OCI-LY3 (cell line): ENCODE measurements at regions not wholly inside any gene's neighbourhood (a gene's known extent, or its start where the extent isn't known, plus 50 kb on each side); places are given as distances from the start of the nearest gene placed in this dataset.

ENCODE experiments used
- CTCF ChIP-seq: fragments of 200-600, 300-600 bp; sonication (generic); IDR thresholded peaks from 2 replicates; pipeline ENCODE4 v1.5.1; 2014; ENCODE audit warnings: antibody characterized with exemption, low read length, low read depth
- EZH2phosphoT487 ChIP-seq: fragments of 200-600 bp; shearing (Covaris generic); IDR thresholded peaks from 2 replicates; pipeline ENCODE4 v1.6.1; 2018; ENCODE audit warnings: antibody characterized with exemption, mixed run types, low read depth

GRCh38 chr13:73240193-73240592 lies 181.4 kb downstream of the KLF5 start:
- no peak for TF ChIP-seq EZH2phosphoT487
- TF ChIP-seq CTCF, result no peak
